Ecto neural progenitor cell (in vitro differentiated cells): ENCODE measurements at regions not wholly inside any gene's neighbourhood (a gene's known extent, or its start where the extent isn't known, plus 50 kb on each side); places are given as distances from the start of the nearest gene placed in this dataset.
"Not testable (repeated sequence)": the region's sequence is repeated elsewhere in the genome, so short reads cannot be mapped to it uniquely, and the experiment has no call there.

Experiments
- DNase-seq: peaks from one replicate; pipeline ENCODE4 v3.0.0-alpha.2; 2018; ENCODE audit warnings: low spot score

DNA sequence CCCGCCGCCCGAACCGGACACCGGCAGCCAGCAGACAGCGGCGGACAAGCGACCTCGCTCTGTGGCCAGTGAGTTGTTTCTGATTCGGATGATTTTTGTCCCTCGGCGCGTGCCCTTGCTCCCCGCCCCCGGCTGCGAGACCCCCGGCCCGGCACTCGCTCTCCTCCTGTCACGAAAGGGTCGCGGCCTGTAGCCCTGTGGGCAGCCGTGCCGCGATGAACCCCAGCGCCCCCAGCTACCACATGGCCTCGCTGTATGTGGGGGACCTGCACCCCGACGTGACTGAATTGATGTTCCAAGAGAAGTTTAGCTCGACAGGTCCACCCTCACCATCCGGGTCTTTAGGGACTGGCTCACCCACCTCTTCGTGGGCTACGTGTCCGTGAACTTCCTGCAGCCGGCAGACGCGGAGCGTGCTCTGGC lies 1257.5 kb upstream of the ACVR2A start:
- no peak for DNase-seq

DNA sequence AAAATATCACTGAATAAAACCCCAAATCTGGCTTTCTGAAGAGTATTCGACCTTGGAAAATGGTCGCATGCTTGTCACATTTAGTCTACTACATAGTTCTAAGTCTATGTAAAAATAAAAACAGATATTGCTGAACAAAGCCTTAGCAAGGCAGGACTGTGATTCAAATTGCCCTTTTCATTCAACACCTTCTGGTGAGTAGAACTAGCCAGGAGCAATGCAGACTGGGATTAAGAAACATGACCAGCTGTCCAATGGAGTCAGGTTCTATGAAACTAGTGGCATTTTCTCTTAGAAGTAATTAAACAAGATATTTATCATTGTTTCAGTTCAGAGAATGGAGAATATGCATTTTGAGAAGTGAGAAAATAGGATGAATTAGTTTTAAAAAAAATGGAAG lies 1260.5 kb upstream of the ACVR2A start:
- DNase-seq = no peak

DNA sequence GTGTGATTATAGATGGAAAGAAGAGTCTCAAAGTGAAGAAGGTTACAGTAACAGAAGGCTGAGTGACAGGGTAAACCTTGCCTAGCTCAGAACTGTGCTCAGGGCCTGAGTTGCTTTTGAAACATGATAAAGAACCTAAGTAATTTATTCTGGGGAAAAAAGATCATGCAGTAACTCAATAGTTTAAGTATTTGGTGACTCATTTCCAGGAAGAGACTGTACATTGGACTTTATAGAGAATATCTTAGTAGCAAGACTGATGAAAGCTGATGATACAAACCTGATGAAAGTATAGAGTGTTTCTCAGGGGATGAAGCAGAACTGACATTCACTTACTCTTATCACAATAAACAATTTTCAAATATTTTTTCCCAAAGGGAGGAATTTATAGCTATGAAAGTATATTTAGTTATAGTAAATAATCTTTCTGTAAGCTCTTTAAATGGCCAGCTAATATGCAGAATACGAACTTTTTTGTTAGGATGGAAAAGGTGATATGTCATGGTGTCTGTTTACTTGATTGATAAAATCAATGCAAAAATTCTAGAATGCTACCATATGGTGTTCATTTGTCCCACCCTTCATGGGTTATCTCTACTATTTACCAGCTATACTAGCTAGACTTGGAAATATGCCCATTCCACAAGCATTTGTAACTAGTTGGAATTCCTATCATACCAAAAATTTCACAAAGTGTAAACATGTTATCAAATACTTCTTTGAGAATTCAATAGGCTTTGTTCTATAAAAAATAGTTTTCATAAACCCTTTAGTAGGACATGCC lies 1265.5 kb upstream of the ACVR2A start:
- no peak for DNase-seq

DNA sequence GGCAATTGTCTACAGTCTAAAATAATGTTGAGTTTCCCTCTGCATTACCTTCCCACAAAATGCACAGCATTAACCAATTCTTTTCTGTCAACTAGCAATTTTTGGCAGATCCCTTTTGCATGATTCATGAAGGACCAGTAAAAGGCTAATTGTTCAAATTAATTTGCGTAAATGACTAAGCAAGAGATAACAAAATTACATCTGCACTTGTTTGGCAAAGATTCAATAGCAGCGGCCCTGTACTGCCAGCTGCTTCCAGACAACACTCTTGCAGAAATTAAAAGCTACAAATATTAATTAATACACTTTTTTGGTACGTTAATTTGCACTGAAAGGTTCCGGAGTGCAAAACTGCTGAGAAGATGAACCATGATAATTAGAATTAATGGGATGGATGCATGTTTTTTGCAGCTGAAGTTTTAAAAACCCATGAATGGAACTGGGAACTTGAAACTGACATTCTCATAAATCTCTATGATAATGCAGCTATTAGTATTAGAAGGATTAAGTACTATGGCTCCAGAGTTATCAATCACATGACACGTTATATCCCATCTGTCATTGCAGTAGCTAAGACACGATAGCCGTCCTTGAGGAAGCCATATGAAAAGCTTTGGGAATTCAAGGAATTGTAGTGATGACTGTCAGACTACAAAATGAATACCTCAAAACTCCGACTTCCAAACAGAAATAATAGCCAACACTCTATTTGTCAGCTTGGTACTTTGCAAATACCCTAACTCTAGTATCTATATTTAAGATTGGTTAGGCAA lies 1268.3 kb upstream of the ACVR2A start:
- no peak for DNase-seq

DNA sequence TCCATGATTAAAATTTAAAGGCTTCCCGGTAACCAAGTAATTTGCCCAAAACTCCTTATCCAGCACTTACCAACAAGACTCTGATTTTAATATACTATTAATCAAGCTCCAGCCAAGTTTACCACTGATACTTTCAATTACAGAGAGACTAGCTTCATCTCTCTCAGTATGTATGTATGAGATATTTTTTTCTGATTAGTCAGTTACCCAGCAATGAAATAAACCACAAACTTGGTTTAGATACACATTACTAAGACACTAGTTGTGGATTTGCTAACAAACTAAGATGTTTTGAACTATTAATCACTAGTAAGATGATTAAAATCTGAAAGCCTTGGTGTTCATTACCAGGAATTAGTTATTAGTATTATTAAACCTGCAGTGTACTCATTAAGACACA lies 1272.2 kb upstream of the ACVR2A start:
- DNase-seq = no peak

DNA sequence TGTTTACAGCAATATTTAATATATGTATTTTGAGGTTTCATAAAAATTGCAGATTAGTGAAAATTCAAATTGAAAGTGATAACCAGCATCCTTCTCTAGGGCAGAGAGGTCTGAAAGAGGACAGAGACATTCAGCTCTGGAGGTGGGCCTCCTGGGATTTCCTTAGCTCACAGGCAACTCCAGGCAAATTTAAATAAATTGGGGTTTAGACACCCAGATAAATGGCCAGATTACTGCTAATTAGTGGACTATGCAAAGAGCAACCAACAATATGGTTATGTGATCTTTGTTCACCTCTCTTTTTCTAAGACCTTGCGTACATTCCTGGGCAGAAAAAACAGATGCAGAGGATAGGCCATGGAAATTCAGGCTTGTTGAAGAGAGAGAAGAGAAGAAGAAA lies 1282.8 kb upstream of the ACVR2A start:
- DNase-seq = no peak

DNA sequence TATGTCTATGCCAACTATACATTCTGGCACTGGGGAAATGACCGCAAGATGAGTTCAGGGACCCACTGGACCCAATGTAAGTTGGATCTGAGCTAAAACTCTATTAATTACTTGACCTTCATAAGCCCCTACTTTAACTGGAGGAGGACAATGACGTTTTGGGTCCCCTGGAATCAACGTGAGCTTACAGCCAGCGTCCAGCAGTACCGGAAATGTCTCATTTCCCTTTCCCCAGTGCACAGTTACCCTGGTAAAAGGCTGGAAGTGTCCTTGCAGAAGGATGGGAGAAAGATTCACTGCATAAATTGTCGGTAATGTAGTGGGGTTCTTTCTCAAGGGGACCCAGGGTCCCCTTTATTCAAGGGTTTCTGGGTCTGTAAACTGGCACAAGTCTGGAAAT lies 1297.6 kb upstream of the ACVR2A start:
- DNase-seq = no peak

DNA sequence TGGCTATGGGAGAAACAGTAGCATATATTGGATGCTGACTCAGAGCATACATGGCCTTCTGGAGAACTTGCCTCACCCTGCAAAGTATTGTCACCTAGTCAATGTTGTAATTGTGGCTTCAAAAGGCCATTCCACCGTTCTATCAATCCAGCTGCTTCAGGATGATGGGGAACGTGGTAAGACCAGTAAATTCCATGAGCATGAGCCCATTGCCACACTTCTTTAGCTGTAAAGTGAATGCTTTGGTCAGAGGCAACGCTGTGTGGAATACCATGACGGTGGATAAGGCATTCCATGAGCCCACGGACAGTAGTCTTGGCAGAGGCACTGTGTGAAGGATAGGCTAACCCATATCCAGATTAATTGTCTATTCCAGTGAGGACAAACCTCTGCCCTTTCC lies 1300.1 kb upstream of the ACVR2A start:
- DNase-seq = no peak

DNA sequence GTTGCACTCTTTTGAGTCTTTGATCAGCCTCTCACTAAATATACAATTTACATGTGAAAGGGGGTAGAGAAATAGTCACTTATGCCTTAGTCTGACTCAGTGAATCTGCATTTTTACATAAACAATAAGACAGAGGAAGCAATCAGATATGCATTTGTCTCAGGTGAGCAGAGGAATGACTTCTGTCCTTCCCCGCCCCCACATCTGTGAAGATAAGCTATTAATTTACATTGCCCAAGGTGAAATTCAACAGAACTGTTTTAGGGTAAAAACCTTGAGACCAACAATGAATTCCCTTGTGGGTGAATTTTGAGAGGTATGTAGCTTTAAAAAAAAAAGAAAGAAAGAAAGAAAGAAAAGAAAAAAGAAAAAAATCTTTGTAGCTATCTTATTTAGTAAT lies 1302.9 kb upstream of the ACVR2A start:
- DNase-seq = no peak

DNA sequence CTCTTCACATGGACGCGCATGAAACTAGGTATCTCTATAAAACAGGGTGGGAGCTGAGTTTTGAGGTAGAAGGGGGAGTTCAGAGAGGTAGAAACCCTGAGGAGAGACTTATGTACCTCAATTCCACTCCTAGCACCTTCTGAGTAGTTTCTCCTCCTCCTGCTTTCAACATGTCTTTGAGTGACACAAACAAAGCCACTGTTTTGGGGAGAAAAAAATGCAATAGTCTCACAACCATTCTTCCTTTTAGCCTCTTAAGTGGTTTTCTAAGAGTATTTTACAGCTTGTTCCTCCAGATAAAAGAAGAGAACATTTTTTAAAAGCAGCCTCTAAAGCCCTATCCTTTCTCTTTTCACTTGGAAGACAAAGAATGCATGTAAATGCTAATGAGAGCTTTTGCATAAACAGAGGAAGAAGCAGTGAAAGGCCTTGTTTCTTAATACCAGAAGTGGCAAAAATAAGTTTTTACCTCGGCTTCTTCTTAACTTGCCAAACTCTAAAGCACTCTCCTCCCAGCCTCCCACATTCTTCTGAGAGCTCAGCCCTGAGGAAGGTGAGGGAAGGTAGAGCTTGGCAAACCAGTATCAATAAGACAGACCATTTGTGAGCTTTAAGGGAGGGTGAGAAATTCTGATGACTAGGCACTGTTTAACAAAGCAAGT lies 1304.4 kb upstream of the ACVR2A start:
- DNase-seq = no peak

DNA sequence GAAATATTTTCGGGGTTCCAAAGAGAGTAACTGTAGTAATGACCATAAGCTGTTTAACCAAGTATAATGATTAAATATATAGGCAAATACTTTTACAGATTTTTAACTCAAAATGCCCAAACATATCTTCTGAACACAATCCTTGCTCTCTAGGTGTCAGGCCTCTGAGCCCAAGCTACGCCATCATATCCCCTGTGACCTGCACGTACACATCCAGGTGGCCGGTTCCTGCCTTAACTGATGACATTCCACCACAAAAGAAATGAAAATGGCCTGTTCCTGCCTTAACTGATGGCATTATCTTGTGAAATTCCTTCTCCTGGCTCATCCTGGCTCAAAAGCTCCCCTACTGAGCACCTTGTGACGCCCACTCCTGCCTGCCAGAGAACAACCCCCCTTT lies 1305.1 kb upstream of the ACVR2A start:
- DNase-seq = not testable (repeated sequence)

DNA sequence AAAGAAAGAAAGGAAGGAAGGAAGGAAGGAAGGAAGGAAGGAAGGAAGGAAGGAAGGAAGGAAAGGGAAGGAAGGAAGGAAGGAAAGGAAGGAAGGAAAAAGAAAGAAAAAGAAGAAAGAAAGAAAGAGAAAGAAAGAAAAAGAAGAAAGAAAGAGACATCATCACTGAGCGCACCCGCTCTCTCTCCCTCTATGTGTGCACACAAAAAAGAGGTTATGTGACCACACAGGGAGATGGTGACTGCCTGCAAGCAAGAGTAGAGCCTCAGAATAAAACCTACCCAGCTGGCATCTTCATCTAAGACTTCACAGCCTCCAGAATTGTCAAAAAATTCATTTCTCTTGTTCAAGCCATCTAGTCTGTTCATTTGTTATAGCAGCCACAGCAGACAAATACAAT lies 1307.4 kb upstream of the ACVR2A start:
- DNase-seq = no peak

DNA sequence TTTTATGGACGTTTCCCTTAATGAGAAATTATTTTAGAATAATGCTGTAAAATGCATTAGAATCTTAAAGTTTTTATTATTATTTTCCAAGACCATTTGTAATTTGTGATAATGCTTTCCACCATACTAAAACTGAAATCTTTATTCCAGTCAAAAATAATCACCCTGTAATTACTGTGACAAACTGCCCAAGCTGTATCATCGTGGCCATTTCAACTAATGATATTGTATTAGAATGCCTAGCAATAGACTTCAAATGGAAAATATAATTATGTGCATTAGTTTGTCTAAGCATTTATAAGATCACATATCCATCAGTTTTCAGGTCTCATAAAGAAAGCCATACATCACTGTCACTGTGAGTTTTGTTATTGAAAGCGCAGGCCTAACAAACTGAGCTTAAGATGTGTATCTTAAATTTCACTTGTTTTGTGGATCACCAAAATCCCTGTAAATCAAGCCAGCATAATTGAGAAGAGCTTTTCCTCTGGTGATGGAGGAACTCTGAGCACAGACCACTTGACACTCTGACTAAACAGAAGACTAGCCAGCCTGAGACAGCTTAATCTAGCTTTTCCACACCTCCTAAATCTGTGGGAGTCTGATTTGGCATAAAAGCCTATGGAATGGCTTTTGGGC lies 1312.2 kb upstream of the ACVR2A start:
- DNase-seq = no peak

DNA sequence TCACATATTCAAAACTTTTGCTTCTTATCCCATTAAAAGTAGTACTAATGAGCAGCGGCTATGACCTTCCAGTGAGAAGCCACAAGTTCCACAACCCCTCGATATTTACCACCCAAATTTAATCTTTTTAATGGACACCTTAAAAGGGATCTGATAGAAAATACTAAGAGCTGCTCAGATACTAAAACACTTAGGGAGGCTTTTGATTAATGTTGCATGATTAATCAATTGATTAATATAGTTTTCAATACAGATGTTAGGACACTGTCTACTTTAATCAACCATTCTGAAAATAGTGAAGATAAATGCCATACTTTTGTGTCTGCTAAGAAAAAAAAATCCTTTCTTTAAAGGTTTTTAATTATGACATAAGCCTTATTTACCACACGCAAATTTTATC lies 1312.8 kb upstream of the ACVR2A start:
- DNase-seq = no peak

DNA sequence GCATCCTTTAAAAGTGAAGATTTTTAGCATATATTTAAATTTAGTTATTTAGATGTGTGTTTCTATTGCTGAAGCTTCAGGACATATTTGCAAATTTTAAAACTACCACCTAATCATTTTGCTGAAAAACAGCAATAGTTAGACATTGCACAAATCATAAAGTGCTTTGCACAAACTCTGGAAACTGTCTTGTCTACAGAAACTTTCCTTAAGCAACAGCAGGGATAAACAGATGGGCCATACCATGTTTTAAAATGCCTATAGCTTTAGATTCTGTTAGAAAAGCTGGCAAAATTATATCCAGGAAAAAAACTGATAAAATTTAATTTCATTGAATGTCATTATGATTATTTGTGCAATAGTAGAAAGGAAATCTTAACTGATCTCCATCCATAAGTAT lies 1313.9 kb upstream of the ACVR2A start:
- DNase-seq = no peak

DNA sequence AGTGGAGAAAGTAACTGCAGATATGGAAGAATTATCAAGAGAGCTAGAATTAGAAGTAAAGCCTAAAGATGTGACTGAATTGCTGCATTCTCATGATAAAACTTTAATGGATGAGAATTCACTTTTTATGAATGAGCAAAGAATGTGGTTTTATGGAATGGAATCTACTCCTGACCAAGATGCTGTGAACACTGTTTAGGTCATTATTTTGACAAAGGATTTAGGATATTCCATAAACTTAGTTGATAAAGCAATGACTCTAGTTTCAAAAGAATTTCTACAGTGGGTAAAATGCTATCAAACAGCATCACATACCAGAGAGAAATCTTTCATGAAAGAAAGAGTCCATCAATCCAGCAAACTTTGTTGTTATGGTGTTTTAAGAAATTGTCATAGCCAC lies 1317.7 kb upstream of the ACVR2A start:
- no peak for DNase-seq

DNA sequence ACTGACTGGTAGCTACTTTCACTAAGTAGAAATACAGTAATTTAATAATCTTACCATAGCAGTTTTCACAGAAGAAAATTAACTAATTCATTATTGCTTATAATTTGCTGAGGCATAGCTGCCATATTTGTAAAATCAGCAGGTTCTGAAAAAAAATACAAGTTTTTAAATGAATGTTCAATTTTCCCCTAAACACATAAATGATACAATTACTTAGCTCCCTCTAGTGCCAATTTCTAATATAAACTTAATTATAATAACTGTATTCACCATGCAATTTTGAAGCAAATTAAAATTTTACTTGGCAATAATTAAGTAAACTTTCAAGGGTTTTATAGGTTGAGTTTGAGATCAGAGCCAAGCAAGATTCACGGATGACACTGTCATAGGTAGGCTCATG lies 1321.6 kb upstream of the ACVR2A start:
- no peak for DNase-seq

DNA sequence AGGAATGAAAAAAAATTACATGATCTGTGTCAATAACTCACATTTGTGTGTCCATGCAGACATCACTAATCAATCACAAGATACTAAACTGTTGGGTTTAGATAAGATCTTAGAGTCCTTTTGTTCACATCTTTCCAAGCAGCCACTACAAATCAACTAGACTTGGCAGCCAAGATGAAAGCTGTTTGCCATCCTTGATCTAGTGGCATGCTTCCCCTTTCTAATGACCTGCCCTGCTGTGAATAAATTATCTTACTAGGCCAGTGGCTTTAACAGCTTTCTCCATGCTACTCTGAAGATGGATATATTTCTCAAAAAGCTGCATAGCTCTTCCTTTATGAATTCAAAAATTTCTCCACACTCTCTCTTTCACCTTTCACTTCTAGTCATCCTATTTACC lies 1338.0 kb upstream of the ACVR2A start:
- no peak for DNase-seq

DNA sequence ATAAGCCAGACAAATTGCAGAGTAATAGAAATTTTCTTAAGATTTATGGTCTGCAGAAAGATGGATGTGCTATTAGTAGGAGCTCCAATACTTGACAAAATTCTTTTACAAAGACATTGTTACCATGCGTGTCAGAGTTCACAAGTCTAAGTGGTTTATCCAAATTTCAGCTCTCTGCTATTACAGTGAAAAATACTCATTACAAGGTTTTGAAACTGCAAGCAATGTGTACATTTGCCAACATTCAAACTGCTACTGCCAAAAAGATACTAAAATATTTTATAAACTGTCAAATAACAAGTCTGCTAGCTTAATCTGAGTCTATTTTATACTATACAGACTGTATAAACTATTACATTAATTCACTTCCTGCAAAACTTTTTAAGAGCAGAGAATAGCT lies 1341.5 kb upstream of the ACVR2A start:
- DNase-seq = no peak

DNA sequence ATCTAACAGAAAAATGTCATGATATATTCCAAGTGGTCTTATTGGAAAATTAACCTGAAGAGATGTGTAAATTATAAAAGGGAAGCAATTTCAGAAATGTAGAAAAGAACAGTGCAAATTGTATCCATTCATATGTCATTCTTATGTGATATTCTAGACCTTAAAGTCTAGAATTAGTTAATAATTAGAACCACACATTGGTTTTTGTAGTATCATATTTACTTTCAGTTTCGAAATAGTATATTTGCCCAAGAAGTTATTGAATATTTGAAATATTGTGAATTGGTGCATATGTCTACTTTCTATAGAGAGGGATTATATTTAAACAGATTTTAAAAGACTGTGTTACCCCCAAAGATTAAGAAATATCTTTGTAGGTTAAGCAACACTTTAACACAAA lies 1348.6 kb upstream of the ACVR2A start:
- DNase-seq = no peak

DNA sequence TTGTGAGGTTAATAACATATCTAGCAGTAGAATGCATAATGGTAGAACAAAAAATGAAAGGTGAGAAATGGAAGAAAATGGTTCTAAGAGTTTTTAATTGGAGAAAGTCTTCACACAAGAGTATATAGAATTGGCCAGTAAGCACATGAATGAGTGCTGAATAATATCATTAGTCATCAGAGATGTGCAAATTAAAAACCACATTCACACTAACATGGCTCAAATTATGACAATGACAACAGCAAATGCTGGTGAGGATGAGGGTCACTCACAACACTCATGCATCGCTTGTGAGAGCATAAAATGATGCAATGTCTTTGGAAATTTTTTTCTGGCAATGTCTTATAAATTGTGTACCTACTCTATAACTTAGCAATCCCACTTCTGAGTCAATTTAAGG lies 1355.4 kb upstream of the ACVR2A start:
- DNase-seq = no peak

DNA sequence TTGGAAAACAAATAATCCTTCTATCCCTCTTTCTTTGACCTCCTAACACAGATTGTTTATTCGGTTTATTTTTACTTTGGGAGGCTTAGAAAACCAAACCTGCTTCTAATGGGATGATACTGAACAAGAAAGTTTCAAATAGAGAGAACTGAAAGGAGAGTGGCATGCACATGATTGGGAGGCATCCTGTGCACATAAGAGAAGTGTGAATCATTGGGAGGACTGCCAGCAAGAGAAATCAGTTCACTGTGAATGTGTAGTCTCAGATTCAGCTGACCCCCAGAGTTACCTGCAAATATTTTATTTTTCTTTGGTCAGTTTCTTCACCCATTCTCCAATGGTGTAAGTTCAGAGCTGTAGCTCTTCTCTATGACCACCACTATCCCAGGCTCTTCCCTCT lies 1363.2 kb upstream of the ACVR2A start:
- no peak for DNase-seq

DNA sequence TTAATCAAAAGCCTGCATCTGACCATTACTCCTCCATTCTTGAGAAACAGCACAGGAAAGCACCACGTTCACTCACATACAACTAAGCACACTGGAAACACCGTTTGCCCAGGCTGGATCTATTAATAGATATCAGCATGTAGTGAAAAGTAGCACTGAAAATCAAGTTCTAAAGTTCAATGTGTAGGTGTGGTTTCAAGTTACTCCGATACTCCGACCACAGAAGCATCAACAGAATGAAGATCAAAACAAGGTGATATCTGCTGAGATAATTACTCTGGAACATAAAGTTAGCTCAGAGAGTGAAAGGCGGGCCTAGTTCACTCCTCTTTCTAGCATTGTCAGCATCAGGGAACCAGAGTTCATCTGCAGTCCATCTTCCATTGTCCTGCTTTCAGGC lies 1367.4 kb upstream of the ACVR2A start:
- no peak for DNase-seq
